Keratinocyte (primary cell): ENCODE measurements at regions not wholly inside any gene's neighbourhood (a gene's known extent, or its start where the extent isn't known, plus 50 kb on each side); places are given as distances from the start of the nearest gene placed in this dataset.

ENCODE experiments used
- DNase-seq: peaks from one replicate; pipeline ENCODE4 v3.0.0-alpha.2; 2011; ENCODE audit warnings: low read depth, missing footprints, low spot score
- FAIRE-seq: peaks from 2 replicates; lab custom pipeline; 2011; peaks lifted over from hg19 to GRCh38; lab: Jason Lieb, UNC
- H2AFZ ChIP-seq: 2 replicates; pipeline ENCODE4 v1.6.0; 2012; ENCODE audit warnings: low read length, control low read depth, inconsistent platforms; ENCODE audit not compliant: control insufficient read depth
- H3K27ac ChIP-seq: 2 replicates; pipeline ENCODE4 v1.5.1; 2011; ENCODE audit warnings: low read length; ENCODE audit not compliant: control insufficient read depth, insufficient read depth
- H3K27me3 ChIP-seq: 3 replicates; pipeline ENCODE4 v1.6.0; 2011; ENCODE audit warnings: low read length; ENCODE audit not compliant: control insufficient read depth, insufficient read depth; ENCODE audit errors: extremely low read depth
- H3K36me3 ChIP-seq, 2 experiments: 2 replicates in 1 of 2; 3 replicates in 1 of 2; pipeline ENCODE4 v1.5.1; 2011; ENCODE audit warnings: low read length in 2 of 2, mild to moderate bottlenecking in 1 of 2; ENCODE audit not compliant: control insufficient read depth in 2 of 2, insufficient read depth in 2 of 2; ENCODE audit errors: extremely low read depth in 1 of 2
- H3K4me1 ChIP-seq: 3 replicates; pipeline ENCODE4 v1.5.1; 2011; ENCODE audit warnings: low read length; ENCODE audit not compliant: control insufficient read depth, insufficient read depth; ENCODE audit errors: extremely low read depth
- H3K4me2 ChIP-seq: 3 replicates; pipeline ENCODE4 v1.6.0; 2011; ENCODE audit warnings: low read depth, low read length; ENCODE audit not compliant: control insufficient read depth, insufficient read depth; ENCODE audit errors: extremely low read depth
- H3K4me3 ChIP-seq, 3 experiments: fragments of 200-600 bp in 1 of 3; sonication (generic) in 1 of 3; 2 replicates in 2 of 3; 3 replicates in 1 of 3; pipeline ENCODE4 v1.5.1; 2011 to 2016; ENCODE audit warnings: low read length in 3 of 3, mild to moderate bottlenecking in 3 of 3, control low read depth in 2 of 3, inconsistent platforms in 1 of 3, low read depth in 1 of 3, mixed read lengths in 1 of 3, mixed run types in 1 of 3, moderate library complexity in 1 of 3; ENCODE audit not compliant: control insufficient read depth in 2 of 3, insufficient read depth in 2 of 3; ENCODE audit errors: extremely low read depth in 1 of 3
- H3K79me2 ChIP-seq: 2 replicates; pipeline ENCODE4 v1.6.0; 2012; ENCODE audit warnings: low read length; ENCODE audit not compliant: control insufficient read depth, insufficient read depth
- H3K9ac ChIP-seq: 3 replicates; pipeline ENCODE4 v1.6.0; 2011; ENCODE audit warnings: low read length; ENCODE audit not compliant: control insufficient read depth, insufficient read depth; ENCODE audit errors: extremely low read depth
- H3K9me1 ChIP-seq: 3 replicates; pipeline ENCODE4 v1.6.0; 2011; ENCODE audit warnings: low read length; ENCODE audit not compliant: control insufficient read depth, insufficient read depth; ENCODE audit errors: extremely low read depth
- H3K9me3 ChIP-seq: 2 replicates; pipeline ENCODE4 v1.5.1; 2012; ENCODE audit warnings: low read depth, low read length; ENCODE audit not compliant: control insufficient read depth
- H4K20me1 ChIP-seq: 3 replicates; pipeline ENCODE4 v1.6.0; 2011; ENCODE audit warnings: low read length; ENCODE audit not compliant: control insufficient read depth, insufficient read depth; ENCODE audit errors: extremely low read depth
- CTCF ChIP-seq, 3 experiments: IDR thresholded peaks in 1 of 3; conservative IDR thresholded peaks in 1 of 3; optimal IDR thresholded peaks in 1 of 3; 2 replicates in 2 of 3; 3 replicates in 1 of 3; pipeline versions ENCODE3 to v1.5.1; 2011; ENCODE audit warnings: low read length in 3 of 3, mild to moderate bottlenecking in 3 of 3, moderate library complexity in 2 of 3, control low read depth in 1 of 3, inconsistent platforms in 1 of 3; ENCODE audit not compliant: insufficient read depth in 2 of 3; ENCODE audit errors: extremely low read depth in 1 of 3
- EZH2 ChIP-seq: IDR thresholded peaks from one replicate; pipeline ENCODE4 v1.6.1; 2012; ENCODE audit warnings: inconsistent platforms, mild to moderate bottlenecking, low read length, moderate library complexity
- dilution Hi-C: fragments of 300-500 bp; cut with MboI; formaldehyde crosslinking; loops from one replicate; pipeline ENCODE4 v1.7.0; 2020; ENCODE audit warnings: low sequenced_read_pairs; ENCODE audit not compliant: extremely low pct_ligation_motif_present

DNA sequence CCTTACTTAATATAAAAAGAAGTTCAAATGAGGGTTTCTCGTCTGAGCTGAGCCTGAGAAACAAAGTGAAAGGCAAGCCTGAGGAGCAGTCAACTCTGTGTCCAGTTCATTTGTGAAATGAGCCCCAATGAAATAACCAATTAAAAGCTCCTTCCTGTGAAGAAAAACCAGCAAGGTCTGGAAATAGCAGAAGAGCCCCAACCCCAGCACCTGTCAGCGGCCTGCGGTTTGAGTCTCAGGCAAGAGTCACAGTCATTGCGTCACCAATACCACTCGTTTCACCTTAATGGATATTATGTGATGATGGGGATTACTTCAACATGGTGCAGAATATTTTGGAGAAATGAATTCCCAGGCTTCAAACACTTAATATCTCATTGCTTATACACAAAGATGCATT is 211.3 kb upstream of the DPP6 start:
- Histone ChIP-seq H3K9ac (no peak overlapping the region), H3K4me1 (no peaks in the 10 kb centered on the region), H3K36me3 (no peaks in the 10 kb centered on the region), H3K4me3 (no peak overlapping the region), H3K27me3 (no peaks in the 10 kb centered on the region), H3K9me3 (peaks cover 3% of the 10 kb centered on the region), H3K4me2 (no peak overlapping the region), H3K9me1 (no peaks in the 10 kb centered on the region), H4K20me1 (no peaks in the 10 kb centered on the region), H3K27ac (no peak overlapping the region), H3K79me2 (no peaks in the 10 kb centered on the region), H2AFZ (no peak overlapping the region)
- dilution Hi-C loops, result no loop called here
- DNase-seq (no peak), FAIRE-seq (no peak)
- TF ChIP-seq EZH2 (no peak), CTCF (optimal IDR thresholded peaks at IDR 0.05 in 1 of 3, IDR thresholded peaks at IDR 0.05 in 1 of 3, conservative IDR thresholded peaks at IDR 0.05 in 1 of 3; ENCODE audit: extremely low read depth in 1 of 3, insufficient read depth in 2 of 3, low read length in 3 of 3) (no peak)

- no peak overlapping the region for H3K9ac ChIP-seq
- no peaks in the 10 kb centered on the region for H3K27me3 ChIP-seq
- peaks cover 2% of the 10 kb centered on the region for H3K9me3 ChIP-seq
- H3K4me2 ChIP-seq, result no peak overlapping the region
- no peak overlapping the region for H3K4me3 ChIP-seq
- H3K9me1 ChIP-seq, result no peaks in the 10 kb centered on the region
- DNase-seq (no peak), FAIRE-seq (no peak)
- no peaks in the 10 kb centered on the region for H3K79me2 ChIP-seq
- dilution Hi-C loops, result no loop called here
- no peaks in the 10 kb centered on the region for H4K20me1 ChIP-seq
- TF ChIP-seq EZH2 (no peak), CTCF (optimal IDR thresholded peaks at IDR 0.05 in 1 of 3, IDR thresholded peaks at IDR 0.05 in 1 of 3, conservative IDR thresholded peaks at IDR 0.05 in 1 of 3; ENCODE audit: extremely low read depth in 1 of 3, insufficient read depth in 2 of 3, low read length in 3 of 3) (no peak)
- H3K4me1 ChIP-seq, result no peaks in the 10 kb centered on the region
- H3K27ac ChIP-seq, result no peak overlapping the region
- H3K36me3 ChIP-seq, result no peaks in the 10 kb centered on the region
- no peak overlapping the region for H2AFZ ChIP-seq
Measured at GRCh38 chr7:153847828-153848227, 204.4 kb upstream of the DPP6 start.
